ENCODE measurements at regions not wholly inside any gene's neighbourhood (a gene's known extent, or its start where the extent isn't known, plus 50 kb on each side); places are given as distances from the start of the nearest gene placed in this dataset.

GRCh38 chr9:118761016-118761790, 608.0 kb downstream of the BRINP1 start:
- TF ChIP-seq CTCF (IDR thresholded peaks at IDR 0.05) (no peak), POLR2A (IDR thresholded peaks at IDR 0.05) (no peak)
